Activated CD4-positive, alpha-beta T cell treated with anti-CD3 and anti-CD28 coated beads, Interleukin-2, amount 10 ng/mL, durations not matched to agents 7 days and 5 days (primary cell): ENCODE measurements at regions not wholly inside any gene's neighbourhood (a gene's known extent, or its start where the extent isn't known, plus 50 kb on each side); places are given as distances from the start of the nearest gene placed in this dataset.

Experiments
- CTCF ChIA-PET: fragments of 350-600 bp; sonication (Branson Sonifier 250); formaldehyde crosslinking; loops from one replicate; lab custom pipeline; 2021; ENCODE audit warnings: antibody characterized with exemption; lab: Charles Lee
- POLR2A ChIA-PET: fragments of 350-600 bp; sonication (Branson Sonifier 250); formaldehyde crosslinking; loops from one replicate; lab custom pipeline; 2021; ENCODE audit warnings: antibody characterized with exemption; lab: Charles Lee
- DNase-seq: peaks from one replicate; pipeline ENCODE4 v3.0.0-alpha.2; 2020
- H3K27ac Mint-ChIP-seq: one replicate; pipeline ENCODE4 v1.8.0; 2021; ENCODE audit warnings: mild to moderate bottlenecking, moderate library complexity, mixed read lengths
- H3K27me3 Mint-ChIP-seq: one replicate; pipeline ENCODE4 v1.8.0; 2021; ENCODE audit warnings: mixed read lengths
- H3K36me3 Mint-ChIP-seq: one replicate; pipeline ENCODE4 v1.8.0; 2021; ENCODE audit warnings: low read depth, mixed read lengths
- H3K4me1 Mint-ChIP-seq: one replicate; pipeline ENCODE4 v1.8.0; 2021; ENCODE audit warnings: mixed read lengths
- H3K4me3 Mint-ChIP-seq: one replicate; pipeline ENCODE4 v1.8.0; 2021; ENCODE audit warnings: mild to moderate bottlenecking, moderate library complexity, mixed read lengths
- H3K9me3 Mint-ChIP-seq: one replicate; pipeline ENCODE4 v1.8.0; 2021; ENCODE audit warnings: mixed read lengths

GRCh38 chr3:106007512-106007911 lies 138.7 kb upstream of the CBLB start:
- no peak for DNase-seq
- Mint-ChIP-seq H3K27me3 (no peaks in the 10 kb centered on the region), H3K36me3 (peaks cover 6% of the 10 kb centered on the region), H3K9me3 (peaks cover 23% of the 10 kb centered on the region), H3K4me3 (no peak overlapping the region), H3K27ac (no peak overlapping the region), H3K4me1 (peaks cover 16% of the 10 kb centered on the region)
- POLR2A ChIA-PET: interaction anchor here (0.7 kb wide), 1 partner anchor 1948 kb away, joined by 3 read pairs; no protein-coding TSS in a partner anchor
- CTCF ChIA-PET: interaction anchor here (1.2 to 3.4 kb wide), 2 partner anchors 10 to 11 kb away, joined by 3 to 10 read pairs; no protein-coding TSS in a partner anchor

GRCh38 chr3:106008766-106009165 lies 140.0 kb upstream of the CBLB start:
- H3K27me3 Mint-ChIP-seq: no peaks in the 10 kb centered on the region
- no peak overlapping the region for H3K4me3 Mint-ChIP-seq
- no peak overlapping the region for H3K27ac Mint-ChIP-seq
- no peak for DNase-seq
- ChIA-PET POLR2A (no interaction called here), CTCF (interaction anchor here (3.4 kb wide), 1 partner anchor 11 kb away, joined by 10 read pairs; no protein-coding TSS in a partner anchor)
- peaks cover 16% of the 10 kb centered on the region for H3K4me1 Mint-ChIP-seq
- H3K9me3 Mint-ChIP-seq: peaks cover 23% of the 10 kb centered on the region
- H3K36me3 Mint-ChIP-seq: peaks cover 6% of the 10 kb centered on the region

GRCh38 chr3:106010829-106011228 lies 142.0 kb upstream of the CBLB start:
- POLR2A ChIA-PET: no interaction called here
- no peak for DNase-seq
- H3K9me3 Mint-ChIP-seq: peaks cover 25% of the 10 kb centered on the region
- H3K27ac Mint-ChIP-seq: no peak overlapping the region
- H3K4me1 Mint-ChIP-seq: peaks cover 11% of the 10 kb centered on the region
- H3K36me3 Mint-ChIP-seq: peaks cover 6% of the 10 kb centered on the region
- H3K4me3 Mint-ChIP-seq: no peak overlapping the region
- CTCF ChIA-PET: interaction anchor here (1.5 to 3.4 kb wide), 2 partner anchors 13 to 241 kb away, joined by 6 to 10 read pairs; no protein-coding TSS in a partner anchor
- H3K27me3 Mint-ChIP-seq: no peaks in the 10 kb centered on the region

- CTCF ChIA-PET: no interaction called here
- peaks cover 11% of the 10 kb centered on the region for H3K4me1 Mint-ChIP-seq
- POLR2A ChIA-PET: no interaction called here
- no peak for DNase-seq
- H3K27me3 Mint-ChIP-seq: no peaks in the 10 kb centered on the region
- H3K27ac Mint-ChIP-seq: no peak overlapping the region
- H3K4me3 Mint-ChIP-seq: no peak overlapping the region
- peaks cover 4% of the 10 kb centered on the region for H3K36me3 Mint-ChIP-seq
- H3K9me3 Mint-ChIP-seq: peaks cover 24% of the 10 kb centered on the region
Measured at GRCh38 chr3:106013971-106014370, 145.2 kb upstream of the CBLB start.

- no peak overlapping the region for H3K27ac Mint-ChIP-seq
- POLR2A ChIA-PET: no interaction called here
- CTCF ChIA-PET: interaction anchor here (0.8 kb wide), 1 partner anchor 9 kb away, joined by 3 read pairs; no protein-coding TSS in a partner anchor
- H3K36me3 Mint-ChIP-seq: peaks cover 3% of the 10 kb centered on the region
- H3K27me3 Mint-ChIP-seq: no peaks in the 10 kb centered on the region
- H3K4me3 Mint-ChIP-seq: no peak overlapping the region
- H3K9me3 Mint-ChIP-seq: peaks cover 23% of the 10 kb centered on the region
- no peak for DNase-seq
- H3K4me1 Mint-ChIP-seq: peaks cover 11% of the 10 kb centered on the region
Measured at GRCh38 chr3:106014518-106014917, 145.7 kb upstream of the CBLB start.

GRCh38 chr3:106014971-106015370 lies 146.2 kb upstream of the CBLB start:
- H3K27me3 Mint-ChIP-seq: no peaks in the 10 kb centered on the region
- no peak overlapping the region for H3K4me3 Mint-ChIP-seq
- ChIA-PET POLR2A (no interaction called here), CTCF (interaction anchor here (0.8 kb wide), 1 partner anchor 8 kb away, joined by 3 read pairs; no protein-coding TSS in a partner anchor)
- H3K4me1 Mint-ChIP-seq: peaks cover 11% of the 10 kb centered on the region
- DNase-seq: no peak
- H3K9me3 Mint-ChIP-seq: peaks cover 18% of the 10 kb centered on the region
- peaks cover 3% of the 10 kb centered on the region for H3K36me3 Mint-ChIP-seq
- H3K27ac Mint-ChIP-seq: no peak overlapping the region

GRCh38 chr3:106018102-106018501 lies 149.3 kb upstream of the CBLB start:
- ChIA-PET CTCF (interaction anchor here (0.7 kb wide), 1 partner anchor 68 kb away, joined by 3 read pairs; no protein-coding TSS in a partner anchor), POLR2A (no interaction called here)
- peaks cover 20% of the 10 kb centered on the region for H3K9me3 Mint-ChIP-seq
- H3K4me3 Mint-ChIP-seq: no peak overlapping the region
- no peak for DNase-seq
- no peaks in the 10 kb centered on the region for H3K36me3 Mint-ChIP-seq
- H3K27ac Mint-ChIP-seq: no peak overlapping the region
- no peaks in the 10 kb centered on the region for H3K27me3 Mint-ChIP-seq
- no peaks in the 10 kb centered on the region for H3K4me1 Mint-ChIP-seq

- H3K4me1 Mint-ChIP-seq: no peaks in the 10 kb centered on the region
- POLR2A ChIA-PET: no interaction called here
- DNase-seq: no peak
- no peak overlapping the region for H3K27ac Mint-ChIP-seq
- peaks cover 16% of the 10 kb centered on the region for H3K9me3 Mint-ChIP-seq
- CTCF ChIA-PET: no interaction called here
- no peaks in the 10 kb centered on the region for H3K36me3 Mint-ChIP-seq
- H3K4me3 Mint-ChIP-seq: no peak overlapping the region
- H3K27me3 Mint-ChIP-seq: no peaks in the 10 kb centered on the region
Measured at GRCh38 chr3:106018929-106019550, 150.2 kb upstream of the CBLB start.

GRCh38 chr3:106022913-106023312 lies 154.1 kb upstream of the CBLB start:
- CTCF ChIA-PET: interaction anchor here (0.7 to 1.2 kb wide), 2 partner anchors 8 to 12 kb away, joined by 3 read pairs; no protein-coding TSS in a partner anchor
- no peak overlapping the region for H3K27ac Mint-ChIP-seq
- DNase-seq: no peak
- H3K4me3 Mint-ChIP-seq: no peak overlapping the region
- peaks cover 13% of the 10 kb centered on the region for H3K9me3 Mint-ChIP-seq
- no peaks in the 10 kb centered on the region for H3K27me3 Mint-ChIP-seq
- H3K36me3 Mint-ChIP-seq: no peaks in the 10 kb centered on the region
- POLR2A ChIA-PET: no interaction called here
- H3K4me1 Mint-ChIP-seq: no peaks in the 10 kb centered on the region

- H3K9me3 Mint-ChIP-seq: peaks cover 9% of the 10 kb centered on the region
- no peaks in the 10 kb centered on the region for H3K27me3 Mint-ChIP-seq
- no peaks in the 10 kb centered on the region for H3K36me3 Mint-ChIP-seq
- H3K27ac Mint-ChIP-seq: no peak overlapping the region
- no peaks in the 10 kb centered on the region for H3K4me1 Mint-ChIP-seq
- ChIA-PET CTCF (no interaction called here), POLR2A (no interaction called here)
- no peak for DNase-seq
- no peak overlapping the region for H3K4me3 Mint-ChIP-seq
Measured at GRCh38 chr3:106025151-106025722, 156.4 kb upstream of the CBLB start.

- H3K36me3 Mint-ChIP-seq: no peaks in the 10 kb centered on the region
- DNase-seq: no peak
- H3K9me3 Mint-ChIP-seq: peaks cover 3% of the 10 kb centered on the region
- no peaks in the 10 kb centered on the region for H3K27me3 Mint-ChIP-seq
- no peak overlapping the region for H3K4me3 Mint-ChIP-seq
- ChIA-PET POLR2A (no interaction called here), CTCF (no interaction called here)
- H3K4me1 Mint-ChIP-seq: no peaks in the 10 kb centered on the region
- no peak overlapping the region for H3K27ac Mint-ChIP-seq
Measured at GRCh38 chr3:106029954-106030626, 161.3 kb upstream of the CBLB start.

- no peaks in the 10 kb centered on the region for H3K27me3 Mint-ChIP-seq
- H3K4me1 Mint-ChIP-seq: no peaks in the 10 kb centered on the region
- no peak overlapping the region for H3K4me3 Mint-ChIP-seq
- no peak overlapping the region for H3K27ac Mint-ChIP-seq
- POLR2A ChIA-PET: no interaction called here
- H3K36me3 Mint-ChIP-seq: no peaks in the 10 kb centered on the region
- DNase-seq: no peak
- CTCF ChIA-PET: interaction anchor here (0.5 kb wide), 1 partner anchor 21 kb away, joined by 3 read pairs; no protein-coding TSS in a partner anchor
- H3K9me3 Mint-ChIP-seq: peaks cover 3% of the 10 kb centered on the region
Measured at GRCh38 chr3:106030627-106030963, 161.8 kb upstream of the CBLB start.

- no peaks in the 10 kb centered on the region for H3K4me1 Mint-ChIP-seq
- H3K27me3 Mint-ChIP-seq: no peaks in the 10 kb centered on the region
- CTCF ChIA-PET: interaction anchor here (1.5 kb wide), 1 partner anchor 14 kb away, joined by 4 read pairs; no protein-coding TSS in a partner anchor
- H3K36me3 Mint-ChIP-seq: peaks cover 1% of the 10 kb centered on the region
- no peak overlapping the region for H3K4me3 Mint-ChIP-seq
- no peaks in the 10 kb centered on the region for H3K9me3 Mint-ChIP-seq
- DNase-seq: no peak
- H3K27ac Mint-ChIP-seq: no peak overlapping the region
- POLR2A ChIA-PET: no interaction called here
Measured at GRCh38 chr3:106032479-106032878, 163.7 kb upstream of the CBLB start.
